IMR-90 (cell line): ENCODE measurements at regions not wholly inside any gene's neighbourhood (a gene's known extent, or its start where the extent isn't known, plus 50 kb on each side); places are given as distances from the start of the nearest gene placed in this dataset.

Experiments used
- ATAC-seq: fragments of 200-7000 bp; cut with Tn5 transposase; 2 replicates; pipeline ENCODE4 v1.9.1; 2020; ENCODE audit warnings: low read depth, mild to moderate bottlenecking, moderate library complexity
- BruUV-seq: library from RNA; stranded (reverse); fragments of 400-500 nt; replicated peaks from 2 replicates; lab custom pipeline; 2021; lab: Mats Ljungman, UMichigan
- CTCF ChIA-PET: fragments of 300-600 bp; formaldehyde crosslinking; extraction: SDS; loops from one replicate; lab custom pipeline; 2021; ENCODE audit warnings: antibody characterized with exemption; lab: Yijun Ruan, JAX
- POLR2A ChIA-PET: fragments of 300-600 bp; sonication (Branson Sonifier 250); formaldehyde crosslinking; loops from one replicate; lab custom pipeline; 2022; ENCODE audit warnings: antibody characterized with exemption; ENCODE audit not compliant: unreplicated experiment; lab: Charles Lee
- DNase-seq: peaks from one replicate; pipeline ENCODE4 v3.0.0; 2013
- H2AFZ ChIP-seq: replicated peaks from 2 replicates; pipeline ENCODE3; 2013; ENCODE audit warnings: low read length, mild to moderate bottlenecking; ENCODE audit not compliant: poor library complexity
- H2AK5ac ChIP-seq: 2 replicates; pipeline ENCODE4 v1.6.1; 2013; ENCODE audit warnings: low read depth, low read length, inconsistent platforms
- H2AK9ac ChIP-seq: replicated peaks from 2 replicates; pipeline ENCODE3; 2013; ENCODE audit warnings: mild to moderate bottlenecking, low read depth, low read length, moderate library complexity; ENCODE audit not compliant: poor library complexity
- H2BK120ac ChIP-seq: 2 replicates; pipeline ENCODE4 v1.6.1; 2013; ENCODE audit warnings: low read depth, low read length, inconsistent platforms
- H2BK15ac ChIP-seq: 3 replicates; pipeline ENCODE4 v1.6.1; 2013; ENCODE audit warnings: low read depth, low read length, inconsistent platforms
- H2BK20ac ChIP-seq: 2 replicates; pipeline ENCODE4 v1.6.1; 2013; ENCODE audit warnings: low read depth, mild to moderate bottlenecking, inconsistent platforms, low read length, moderate library complexity
- H2BK5ac ChIP-seq: 2 replicates; pipeline ENCODE4 v1.6.1; 2013; ENCODE audit warnings: mild to moderate bottlenecking, low read depth, low read length, inconsistent platforms; ENCODE audit not compliant: poor library complexity, severe bottlenecking
- H3K14ac ChIP-seq: replicated peaks from 2 replicates; pipeline ENCODE4 v1.6.1; 2013; ENCODE audit warnings: low read depth, low read length, inconsistent platforms
- H3K18ac ChIP-seq: 2 replicates; pipeline ENCODE4 v1.6.1; 2013; ENCODE audit warnings: low read depth, low read length, control low read depth
- H3K23ac ChIP-seq: 2 replicates; pipeline ENCODE4 v1.6.1; 2013; ENCODE audit warnings: low read depth, low read length, inconsistent platforms
- H3K27ac ChIP-seq: 2 replicates; pipeline ENCODE4 v1.5.1; 2013; ENCODE audit warnings: mild to moderate bottlenecking, control low read depth, low read length; ENCODE audit not compliant: insufficient read depth
- H3K27me3 ChIP-seq: 2 replicates; pipeline ENCODE4 v1.6.1; 2013; ENCODE audit warnings: low read length; ENCODE audit not compliant: control insufficient read depth, insufficient read depth
- H3K36me3 ChIP-seq: 2 replicates; pipeline ENCODE4 v1.6.1; 2013; ENCODE audit warnings: low read length, mixed read lengths; ENCODE audit not compliant: control insufficient read depth, insufficient read depth
- H3K4ac ChIP-seq: 2 replicates; pipeline ENCODE4 v1.6.1; 2013; ENCODE audit warnings: low read depth, low read length, inconsistent platforms
- H3K4me1 ChIP-seq: 2 replicates; pipeline ENCODE4 v1.6.1; 2013; ENCODE audit warnings: low read length, mixed read lengths; ENCODE audit not compliant: control insufficient read depth, insufficient read depth
- H3K4me2 ChIP-seq: 2 replicates; pipeline ENCODE4 v1.6.1; 2013; ENCODE audit warnings: low read depth, mild to moderate bottlenecking, control low read depth, low read length, moderate library complexity
- H3K4me3 ChIP-seq: 2 replicates; pipeline ENCODE4 v1.5.1; 2013; ENCODE audit warnings: low read depth, mild to moderate bottlenecking, control low read depth, low read length, moderate library complexity; ENCODE audit not compliant: insufficient read depth
- H3K56ac ChIP-seq: 2 replicates; pipeline ENCODE4 v1.6.1; 2013; ENCODE audit warnings: low read length, inconsistent platforms; ENCODE audit not compliant: insufficient read depth; ENCODE audit errors: extremely low read depth
- H3K79me1 ChIP-seq, 2 experiments: 2 replicates each; pipeline ENCODE4 v1.6.1; 2013; ENCODE audit warnings: low read length in 2 of 2, inconsistent platforms in 1 of 2, low read depth in 1 of 2
- H3K9ac ChIP-seq: 2 replicates; pipeline ENCODE4 v1.6.1; 2013; ENCODE audit warnings: low read depth, low read length, control low read depth
- H3K9me1 ChIP-seq: 2 replicates; pipeline ENCODE4 v1.6.1; 2013; ENCODE audit warnings: low read length, inconsistent platforms; ENCODE audit not compliant: insufficient read depth
- H3K9me3 ChIP-seq: 2 replicates; pipeline ENCODE4 v1.6.1; 2013; ENCODE audit warnings: low read length; ENCODE audit not compliant: control insufficient read depth, insufficient read depth
- H4K20me1 ChIP-seq: 2 replicates; pipeline ENCODE4 v1.6.1; 2013; ENCODE audit warnings: low read length, inconsistent platforms; ENCODE audit not compliant: insufficient read depth
- H4K5ac ChIP-seq: 2 replicates; pipeline ENCODE4 v1.6.1; 2013; ENCODE audit warnings: mild to moderate bottlenecking, low read depth, low read length, control low read depth
- H4K8ac ChIP-seq, 2 experiments: 2 replicates each; pipeline ENCODE4 v1.6.1; 2013; ENCODE audit warnings: low read depth in 2 of 2, low read length in 2 of 2, control low read depth in 1 of 2, inconsistent platforms in 1 of 2
- H4K91ac ChIP-seq: 2 replicates; pipeline ENCODE4 v1.6.1; 2013; ENCODE audit warnings: low read depth, low read length, inconsistent platforms; ENCODE audit not compliant: insufficient read depth
- CHD1 ChIP-seq: IDR thresholded peaks from 2 replicates; pipeline ENCODE4 v1.6.1; 2012; ENCODE audit warnings: low read depth, low read length, improper control_type of control experiment
- MAZ ChIP-seq: IDR thresholded peaks from 2 replicates; pipeline ENCODE4 v1.6.1; 2012; ENCODE audit warnings: low read depth, mild to moderate bottlenecking, low read length, improper control_type of control experiment, moderate library complexity, borderline replicate concordance
- MXI1 ChIP-seq: IDR thresholded peaks from 2 replicates; pipeline ENCODE4 v1.6.1; 2012; ENCODE audit warnings: low read depth, mild to moderate bottlenecking, low read length, moderate library complexity, borderline replicate concordance
- RAD21 ChIP-seq: IDR thresholded peaks from 2 replicates; pipeline ENCODE4 v1.6.1; 2012; ENCODE audit warnings: low read length, improper control_type of control experiment
- RCOR1 ChIP-seq: IDR thresholded peaks from 2 replicates; pipeline ENCODE4 v1.6.1; 2012; ENCODE audit warnings: mild to moderate bottlenecking, low read length, improper control_type of control experiment; ENCODE audit not compliant: insufficient replicate concordance
- WGBS, 2 experiments: methylation state at CpG; one replicate each; pipeline versions ENCODE4 v1.1.5 to v1.1.7; 2013; ENCODE audit warnings: missing lambda C conversion rate in 2 of 2; ENCODE audit not compliant: insufficient read length in 1 of 2; ENCODE audit errors: extremely low coverage in 2 of 2; 5-methylcytosine and 5-hydroxymethylcytosine counted together
- dilution Hi-C: fragments of 300-500 bp; cut with HindIII; formaldehyde crosslinking; loops from one replicate; pipeline ENCODE4 v1.14.3; 2018; ENCODE audit warnings: low sequenced_read_pairs; ENCODE audit not compliant: unreplicated experiment
- in situ Hi-C: fragments of 300-500 bp; cut with MboI; formaldehyde crosslinking; loops from 3 replicates; pipeline ENCODE4 v1.14.3; 2019; ENCODE audit warnings: low sequenced_read_pairs, inconsistent platforms, mixed read lengths
- intact Hi-C: fragments of 100-400 bp; cut with micrococcal nuclease; formaldehyde crosslinking; loops from 2 replicates; pipeline ENCODE4 v1.10.0; 2022

GRCh38 chr6:138716013-138716412 is 57.6 kb upstream of the CCDC28A start:
- H3K14ac ChIP-seq = no peak overlapping the region
- no CpG with 5 or more reads among the region's 1 CpG for WGBS, 2 experiments
- no peak overlapping the region for H2BK15ac ChIP-seq
- H3K9ac ChIP-seq = no peak overlapping the region
- no peak overlapping the region for H2AK5ac ChIP-seq
- no peak overlapping the region for H2AK9ac ChIP-seq
- TF ChIP-seq RCOR1 (no peak), CHD1 (no peak), MAZ (no peak), MXI1 (no peak), RAD21 (no peak)
- no peaks in the 10 kb centered on the region for H3K9me1 ChIP-seq
- no peak overlapping the region for H3K56ac ChIP-seq
- H4K91ac ChIP-seq = no peak overlapping the region
- H2BK120ac ChIP-seq = no peak overlapping the region
- no peak overlapping the region for H3K27ac ChIP-seq
- ChIA-PET POLR2A (no interaction called here), CTCF (no interaction called here)
- no peak for DNase-seq
- ATAC-seq = no peak
- BruUV-seq = no TSS peak
- no peaks in the 10 kb centered on the region for H3K36me3 ChIP-seq
- no peak overlapping the region for H3K4me2 ChIP-seq
- H2BK20ac ChIP-seq = no peak overlapping the region
- H3K23ac ChIP-seq = no peak overlapping the region
- H2BK5ac ChIP-seq = no peak overlapping the region
- H3K18ac ChIP-seq = no peak overlapping the region
- dilution Hi-C loops (no loop called here), in situ Hi-C loops (no loop called here), intact Hi-C loops (no loop called here)
- no peaks in the 10 kb centered on the region for H3K79me1 ChIP-seq
- no peak overlapping the region for H3K4ac ChIP-seq
- peaks cover 6% of the 10 kb centered on the region for H3K4me1 ChIP-seq
- no peaks in the 10 kb centered on the region for H4K20me1 ChIP-seq
- H2AFZ ChIP-seq = no peak overlapping the region
- peaks cover 9% of the 10 kb centered on the region for H3K9me3 ChIP-seq
- no peak overlapping the region for H3K4me3 ChIP-seq
- no peak overlapping the region for H4K8ac ChIP-seq
- H4K5ac ChIP-seq = no peak overlapping the region
- peaks cover 8% of the 10 kb centered on the region for H3K27me3 ChIP-seq
